HCT116 (cell line): ENCODE measurements at regions not wholly inside any gene's neighbourhood (a gene's known extent, or its start where the extent isn't known, plus 50 kb on each side); places are given as distances from the start of the nearest gene placed in this dataset.

Source experiments
- ATAC-seq: fragments of 200-7000 bp; cut with Tn5 transposase; 2 replicates; pipeline ENCODE4 v1.9.1; 2020; ENCODE audit warnings: mild to moderate bottlenecking, moderate library complexity
- BruUV-seq: library from RNA; stranded (reverse); fragments of 400-500 nt; replicated peaks from 2 replicates; lab custom pipeline; 2021; lab: Mats Ljungman, UMichigan
- CTCF ChIA-PET: fragments of 300-600 bp; sonication (Branson Sonifier 250); formaldehyde crosslinking; loops from one replicate; lab custom pipeline; 2021; ENCODE audit warnings: antibody characterized with exemption; lab: Charles Lee
- POLR2A ChIA-PET: fragments of 300-600, 350-600 bp; sonication (Branson Sonifier 250); formaldehyde crosslinking; loops from one replicate; lab custom pipeline; 2021; ENCODE audit warnings: antibody characterized with exemption; lab: Charles Lee
- RAD21 ChIA-PET, 2 experiments: fragments of 300-600 bp; sonication (Branson Sonifier 250); formaldehyde crosslinking; loops; one replicate each; lab custom pipeline; 2023; ENCODE audit warnings: low total read pairs in 2 of 2; ENCODE audit not compliant: uncharacterized antibody in 2 of 2, unreplicated experiment in 2 of 2, low non-redundant PET in 1 of 2; lab: Charles Lee
- DNase-seq: peaks from one replicate; pipeline ENCODE4 v3.0.0-alpha.2; 2010; ENCODE audit warnings: low read depth, low spot score
- H2AFZ ChIP-seq: fragments of 200-600 bp; shearing (Covaris generic), sonication (generic); 2 replicates; pipeline ENCODE4 v1.6.1; 2017; ENCODE audit warnings: low read depth, mixed run types, mixed read lengths, antibody characterized with exemption, low read length; ENCODE audit not compliant: poor library complexity, severe bottlenecking
- H3K27ac ChIP-seq: 2 replicates; pipeline ENCODE4 v1.5.1; 2012; ENCODE audit warnings: low read depth, low read length
- H3K27me3 ChIP-seq: fragments of 200-600 bp; sonication (generic); 2 replicates; pipeline ENCODE4 v1.6.1; 2016; ENCODE audit warnings: mixed run types, low read length, mixed read lengths; ENCODE audit not compliant: insufficient read depth
- H3K36me3 ChIP-seq, 2 experiments: fragments of 200-500 bp in 1 of 2; fragments of 200-600 bp in 1 of 2; sonication (Bioruptor generic) in 1 of 2; sonication (generic) in 1 of 2; 2 replicates each; pipeline versions ENCODE4 v1.5.1 to v1.6.1; 2014 to 2016; ENCODE audit warnings: low read length in 2 of 2, inconsistent platforms in 1 of 2, mixed read lengths in 1 of 2, mixed run types in 1 of 2; ENCODE audit not compliant: insufficient read depth in 2 of 2, control insufficient read depth in 1 of 2
- H3K4me1 ChIP-seq, 2 experiments: fragments of 200-600 bp in 1 of 2; sonication (generic) in 1 of 2; 2 replicates each; pipeline versions ENCODE4 v1.5.1 to v1.6.1; 2012 to 2017; ENCODE audit warnings: low read length in 2 of 2, inconsistent platforms in 1 of 2, mild to moderate bottlenecking in 1 of 2, mixed read lengths in 1 of 2, mixed run types in 1 of 2, moderate library complexity in 1 of 2; ENCODE audit not compliant: insufficient read depth in 2 of 2, control insufficient read depth in 1 of 2
- H3K4me2 ChIP-seq: fragments of 200-600 bp; sonication (generic); 2 replicates; pipeline ENCODE4 v1.6.1; 2017; ENCODE audit warnings: mixed run types, low read length, mixed read lengths
- H3K4me3 ChIP-seq, 2 experiments: fragments of 200-600 bp in 1 of 2; sonication (generic) in 1 of 2; replicated peaks in 1 of 2; 2 replicates each; pipeline ENCODE4 v1.5.1; 2011 to 2016; ENCODE audit warnings: low read length in 2 of 2, control low read depth in 1 of 2, low read depth in 1 of 2, mild to moderate bottlenecking in 1 of 2, mixed read lengths in 1 of 2, mixed run types in 1 of 2
- H3K79me2 ChIP-seq: fragments of 200-600 bp; sonication (generic); 2 replicates; pipeline ENCODE4 v1.6.1; 2017; ENCODE audit warnings: mild to moderate bottlenecking, mixed run types, low read length, moderate library complexity, mixed read lengths; ENCODE audit not compliant: insufficient read depth
- H3K9ac ChIP-seq: fragments of 200-600 bp; sonication (generic); 2 replicates; pipeline ENCODE4 v1.6.1; 2016; ENCODE audit warnings: low read length, mixed read lengths
- H3K9me2 ChIP-seq: fragments of 200-600 bp; sonication (generic), shearing (Covaris generic); 2 replicates; pipeline ENCODE4 v1.6.1; 2017; ENCODE audit warnings: mixed run types, mild to moderate bottlenecking, moderate library complexity; ENCODE audit not compliant: insufficient read depth
- H3K9me3 ChIP-seq, 2 experiments: fragments of 200-500 bp in 1 of 2; fragments of 200-600 bp in 1 of 2; sonication (Bioruptor generic) in 1 of 2; sonication (generic) in 1 of 2; 2 replicates each; pipeline ENCODE4 v1.6.1; 2014 to 2017; ENCODE audit warnings: low read length in 2 of 2, mixed read lengths in 2 of 2, inconsistent platforms in 1 of 2, low read depth in 1 of 2, mild to moderate bottlenecking in 1 of 2, mixed run types in 1 of 2, moderate library complexity in 1 of 2; ENCODE audit not compliant: control insufficient read depth in 1 of 2, insufficient read depth in 1 of 2
- H4K20me1 ChIP-seq: fragments of 200-600 bp; sonication (generic), shearing (Covaris generic); 2 replicates; pipeline ENCODE4 v1.6.1; 2017; ENCODE audit warnings: mixed run types, mild to moderate bottlenecking, moderate library complexity; ENCODE audit not compliant: insufficient read depth
- ATF3 ChIP-seq: IDR thresholded peaks from 2 replicates; pipeline ENCODE4 v1.6.1; 2012
- EGR1 ChIP-seq: IDR thresholded peaks from 2 replicates; pipeline ENCODE4 v1.6.1; 2012; ENCODE audit warnings: low read depth
- ELF1 ChIP-seq: IDR thresholded peaks from 2 replicates; pipeline ENCODE4 v1.6.1; 2012; ENCODE audit warnings: low read depth, borderline replicate concordance
- EZH2phosphoT487 ChIP-seq: fragments of 200-600 bp; IDR thresholded peaks from 2 replicates; pipeline ENCODE4 v1.6.1; 2018; ENCODE audit warnings: antibody characterized with exemption, borderline replicate concordance
- JUND ChIP-seq: IDR thresholded peaks from 2 replicates; pipeline ENCODE4 v1.6.1; 2012
- MAX ChIP-seq: IDR thresholded peaks from 2 replicates; pipeline ENCODE4 v1.6.1; 2012
- POLR2A ChIP-seq: IDR thresholded peaks from 2 replicates; pipeline ENCODE4 v1.7.0; 2011; ENCODE audit warnings: borderline replicate concordance; ENCODE audit not compliant: insufficient read depth, insufficient read length; ENCODE audit errors: extremely low read depth
- POLR2AphosphoS5 ChIP-seq: IDR thresholded peaks from 2 replicates; pipeline ENCODE4 v1.6.1; 2011; ENCODE audit warnings: mild to moderate bottlenecking, low read depth, low read length, moderate library complexity
- TCF7L2 ChIP-seq: IDR thresholded peaks from 2 replicates; pipeline ENCODE4 v1.7.0; 2011; ENCODE audit warnings: borderline replicate concordance, inconsistent platforms; ENCODE audit not compliant: insufficient read depth, insufficient read length; ENCODE audit errors: extremely low read depth
- YY1 ChIP-seq: IDR thresholded peaks from 2 replicates; pipeline ENCODE4 v1.6.1; 2011; ENCODE audit warnings: low read length, low read depth, moderate library complexity, mild to moderate bottlenecking; ENCODE audit not compliant: insufficient replicate concordance; ENCODE audit errors: extremely low read depth
- ZFX ChIP-seq: fragments of 450-650 bp; IDR thresholded peaks from 2 replicates; pipeline ENCODE4 v1.6.1; 2017
- intact Hi-C: fragments of 100-400 bp; cut with micrococcal nuclease; formaldehyde crosslinking; loops from 2 replicates; pipeline ENCODE4 v1.10.0; 2022
- TF ChIP-seq, protein P1 (sequence below): IDR thresholded peaks from 2 replicates; pipeline ENCODE4 v1.6.1; 2012; ENCODE audit warnings: low read depth
- TF ChIP-seq, protein P2 (sequence below): IDR thresholded peaks from 2 replicates; pipeline ENCODE4 v1.6.1; 2011; ENCODE audit warnings: mild to moderate bottlenecking, low read length, moderate library complexity; ENCODE audit not compliant: insufficient replicate concordance; ENCODE audit errors: extremely low read depth

GRCh38 chr16:9160551-9160911, 69.1 kb downstream of the HAPSTR1 start:
- H3K4me3 ChIP-seq: no peak overlapping the region

More at GRCh38 chr16:9160551-9160911, 69.1 kb downstream of the HAPSTR1 start:
- Histone ChIP-seq H3K27ac (no peak overlapping the region), H3K4me2 (peak overlapping the region; percentile 54), H3K4me1 (peaks cover 0 to 12% of the 10 kb centered on the region in 2 experiments; a peak in 1 of 4 replicates), H3K79me2 (no peaks in the 10 kb centered on the region), H4K20me1 (no peaks in the 10 kb centered on the region), H2AFZ (peak overlapping the region; percentile 79), H3K27me3 (no peaks in the 10 kb centered on the region), H3K36me3 (no peaks in the 10 kb centered on the region), H3K9ac (no peak overlapping the region), H3K9me3 (no peaks in the 10 kb centered on the region), H3K9me2 (no peaks in the 10 kb centered on the region)
- ChIA-PET RAD21 (no interaction called here), CTCF (interaction anchor here (1.1 to 1.3 kb wide), 2 partner anchors 14 to 103 kb away, joined by 3 read pairs; no protein-coding TSS in a partner anchor), POLR2A (no interaction called here)
- intact Hi-C loops: loop anchor here (1.0 to 10.0 kb wide), 3 partner anchors 97 to 1344 kb away; no protein-coding TSS in a partner anchor
- TF ChIP-seq EZH2phosphoT487: no peak
- no peak for TF ChIP-seq ZFX
- no peak for TF ChIP-seq POLR2AphosphoS5
- TF ChIP-seq ATF3: no peak
- no peak for TF ChIP-seq TCF7L2
- no peak for TF ChIP-seq EGR1
- no peak for TF ChIP-seq POLR2A
- TF ChIP-seq, protein P1, sequence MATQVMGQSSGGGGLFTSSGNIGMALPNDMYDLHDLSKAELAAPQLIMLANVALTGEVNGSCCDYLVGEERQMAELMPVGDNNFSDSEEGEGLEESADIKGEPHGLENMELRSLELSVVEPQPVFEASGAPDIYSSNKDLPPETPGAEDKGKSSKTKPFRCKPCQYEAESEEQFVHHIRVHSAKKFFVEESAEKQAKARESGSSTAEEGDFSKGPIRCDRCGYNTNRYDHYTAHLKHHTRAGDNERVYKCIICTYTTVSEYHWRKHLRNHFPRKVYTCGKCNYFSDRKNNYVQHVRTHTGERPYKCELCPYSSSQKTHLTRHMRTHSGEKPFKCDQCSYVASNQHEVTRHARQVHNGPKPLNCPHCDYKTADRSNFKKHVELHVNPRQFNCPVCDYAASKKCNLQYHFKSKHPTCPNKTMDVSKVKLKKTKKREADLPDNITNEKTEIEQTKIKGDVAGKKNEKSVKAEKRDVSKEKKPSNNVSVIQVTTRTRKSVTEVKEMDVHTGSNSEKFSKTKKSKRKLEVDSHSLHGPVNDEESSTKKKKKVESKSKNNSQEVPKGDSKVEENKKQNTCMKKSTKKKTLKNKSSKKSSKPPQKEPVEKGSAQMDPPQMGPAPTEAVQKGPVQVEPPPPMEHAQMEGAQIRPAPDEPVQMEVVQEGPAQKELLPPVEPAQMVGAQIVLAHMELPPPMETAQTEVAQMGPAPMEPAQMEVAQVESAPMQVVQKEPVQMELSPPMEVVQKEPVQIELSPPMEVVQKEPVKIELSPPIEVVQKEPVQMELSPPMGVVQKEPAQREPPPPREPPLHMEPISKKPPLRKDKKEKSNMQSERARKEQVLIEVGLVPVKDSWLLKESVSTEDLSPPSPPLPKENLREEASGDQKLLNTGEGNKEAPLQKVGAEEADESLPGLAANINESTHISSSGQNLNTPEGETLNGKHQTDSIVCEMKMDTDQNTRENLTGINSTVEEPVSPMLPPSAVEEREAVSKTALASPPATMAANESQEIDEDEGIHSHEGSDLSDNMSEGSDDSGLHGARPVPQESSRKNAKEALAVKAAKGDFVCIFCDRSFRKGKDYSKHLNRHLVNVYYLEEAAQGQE: no peak
- TF ChIP-seq MAX: no peak
- TF ChIP-seq ELF1: no peak
- TF ChIP-seq, protein P2, sequence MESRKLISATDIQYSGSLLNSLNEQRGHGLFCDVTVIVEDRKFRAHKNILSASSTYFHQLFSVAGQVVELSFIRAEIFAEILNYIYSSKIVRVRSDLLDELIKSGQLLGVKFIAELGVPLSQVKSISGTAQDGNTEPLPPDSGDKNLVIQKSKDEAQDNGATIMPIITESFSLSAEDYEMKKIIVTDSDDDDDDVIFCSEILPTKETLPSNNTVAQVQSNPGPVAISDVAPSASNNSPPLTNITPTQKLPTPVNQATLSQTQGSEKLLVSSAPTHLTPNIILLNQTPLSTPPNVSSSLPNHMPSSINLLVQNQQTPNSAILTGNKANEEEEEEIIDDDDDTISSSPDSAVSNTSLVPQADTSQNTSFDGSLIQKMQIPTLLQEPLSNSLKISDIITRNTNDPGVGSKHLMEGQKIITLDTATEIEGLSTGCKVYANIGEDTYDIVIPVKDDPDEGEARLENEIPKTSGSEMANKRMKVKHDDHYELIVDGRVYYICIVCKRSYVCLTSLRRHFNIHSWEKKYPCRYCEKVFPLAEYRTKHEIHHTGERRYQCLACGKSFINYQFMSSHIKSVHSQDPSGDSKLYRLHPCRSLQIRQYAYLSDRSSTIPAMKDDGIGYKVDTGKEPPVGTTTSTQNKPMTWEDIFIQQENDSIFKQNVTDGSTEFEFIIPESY: no peak
- TF ChIP-seq YY1: no peak
- no peak for TF ChIP-seq JUND
- no TSS peak for BruUV-seq
- no peak for DNase-seq
- ATAC-seq: no peak
